GM21367 (cell line): ENCODE measurements at regions not wholly inside any gene's neighbourhood (a gene's known extent, or its start where the extent isn't known, plus 50 kb on each side); places are given as distances from the start of the nearest gene placed in this dataset.
"Not testable (repeated sequence)": the region's sequence is repeated elsewhere in the genome, so short reads cannot be mapped to it uniquely, and the experiment has no call there.

Experiments used
- ATAC-seq: cut with Tn5 transposase; IDR thresholded peaks from one replicate; pipeline ENCODE4 v1.9.1; 2021; ENCODE audit not compliant: unreplicated experiment

DNA sequence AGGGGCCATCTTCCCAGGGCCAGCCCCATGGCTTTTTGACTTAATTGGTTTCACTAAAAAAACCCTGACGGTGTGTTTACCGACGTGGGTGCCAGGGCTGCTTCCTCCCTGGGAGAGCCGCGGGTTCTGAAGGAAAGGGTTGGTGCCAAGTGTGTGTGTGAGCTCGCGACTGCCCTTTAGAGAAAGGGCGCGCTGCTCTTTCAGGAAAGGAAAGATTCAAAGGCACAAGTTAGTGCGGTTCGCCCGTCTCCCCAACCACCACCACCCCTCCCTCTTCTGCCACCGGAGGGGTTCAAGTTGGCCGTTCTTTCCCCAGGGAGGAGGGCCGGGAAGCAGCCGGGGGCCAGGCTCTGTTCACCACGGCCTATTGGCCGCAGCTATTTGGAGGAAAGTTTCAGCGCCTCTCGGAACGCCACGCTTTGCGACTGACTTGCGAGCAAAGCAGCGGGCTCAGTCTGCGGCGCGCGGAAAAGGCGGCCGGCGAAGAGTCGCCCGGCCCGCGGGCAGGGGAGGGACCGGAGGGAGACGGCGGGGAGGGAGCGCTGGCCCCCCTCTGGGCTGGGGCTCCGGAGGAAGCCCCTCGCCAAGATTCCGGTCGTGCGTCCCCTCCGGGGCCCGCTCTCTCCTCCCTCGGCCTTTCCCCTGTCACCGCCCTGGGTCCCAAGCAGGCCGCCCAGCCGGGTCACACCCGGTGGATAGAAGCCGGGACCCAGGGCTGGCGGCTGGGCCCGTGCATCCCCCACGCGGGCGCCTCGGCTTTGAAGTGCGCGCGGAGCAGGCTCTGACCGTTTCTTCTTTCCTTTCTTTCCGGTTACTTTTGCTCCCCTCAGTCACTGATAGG is 165.9 kb upstream of the PPP1R3A start:
- ATAC-seq, result no peak

DNA sequence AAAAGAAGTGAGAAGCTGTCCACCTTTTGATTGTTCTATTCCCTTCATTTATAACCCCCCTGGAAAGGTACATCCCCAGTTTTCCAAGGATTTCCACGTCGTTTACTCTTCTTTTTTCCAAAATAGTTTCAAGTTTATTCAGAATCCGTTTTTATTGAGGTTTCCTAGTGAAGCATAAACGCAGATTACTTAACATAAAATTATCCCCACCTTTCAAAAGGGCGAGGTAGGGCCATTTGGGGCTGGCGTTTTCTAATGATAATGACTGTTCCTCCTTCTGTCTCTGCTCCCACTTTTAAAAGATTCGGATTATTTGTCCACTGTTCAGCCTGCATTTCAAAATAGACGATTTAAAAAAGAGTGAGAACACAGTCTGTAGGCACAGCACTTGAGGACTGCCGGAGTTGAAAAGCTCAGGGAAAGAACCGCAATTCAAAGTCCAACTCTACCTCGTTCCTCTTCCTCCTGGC is 165.2 kb upstream of the PPP1R3A start:
- no peak for ATAC-seq

- no peak for ATAC-seq
These were observed 164.6 kb upstream of the PPP1R3A start for GRCh38 chr7:114083166-114084001.

- ATAC-seq, result no peak
These were observed 163.9 kb upstream of the PPP1R3A start for GRCh38 chr7:114082642-114083165.

DNA sequence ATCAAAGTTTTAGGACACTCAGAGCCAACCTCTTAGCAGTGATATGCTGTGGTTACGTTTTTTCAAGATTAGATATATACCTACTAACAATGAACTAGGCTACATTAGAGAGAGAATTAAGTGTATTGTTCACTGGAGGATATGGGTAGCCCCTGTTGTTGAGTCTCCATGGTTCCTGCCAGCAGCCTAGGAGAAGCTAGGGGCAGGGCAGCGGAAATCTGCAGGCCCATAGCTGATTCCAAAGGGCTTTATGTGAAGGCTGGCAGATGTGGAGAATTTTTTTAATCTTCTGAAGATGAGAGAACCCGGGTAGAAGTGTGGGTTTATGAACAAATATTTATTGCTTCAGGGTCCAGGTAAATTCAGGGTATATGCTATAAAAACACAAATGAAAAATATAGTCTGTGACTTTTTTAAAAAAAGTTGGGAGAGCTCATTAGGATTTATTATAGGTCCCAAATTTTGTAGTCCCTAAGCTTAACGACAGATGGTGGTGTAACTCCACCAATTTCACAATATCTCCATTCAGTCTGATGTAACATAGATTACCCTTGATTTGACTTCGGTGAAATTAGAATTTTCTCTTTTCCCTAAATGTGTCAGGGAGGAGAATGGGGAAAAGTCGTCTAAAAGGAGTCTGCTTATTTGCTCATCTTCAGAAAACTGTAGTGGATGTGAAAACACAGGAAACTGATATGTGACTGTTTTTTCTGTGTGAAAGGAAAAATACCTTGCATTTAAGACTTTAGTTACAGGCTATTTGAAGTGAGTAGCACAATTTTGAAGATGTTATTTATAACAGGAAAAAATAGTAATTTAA is 163.0 kb upstream of the PPP1R3A start:
- no peak for ATAC-seq

DNA sequence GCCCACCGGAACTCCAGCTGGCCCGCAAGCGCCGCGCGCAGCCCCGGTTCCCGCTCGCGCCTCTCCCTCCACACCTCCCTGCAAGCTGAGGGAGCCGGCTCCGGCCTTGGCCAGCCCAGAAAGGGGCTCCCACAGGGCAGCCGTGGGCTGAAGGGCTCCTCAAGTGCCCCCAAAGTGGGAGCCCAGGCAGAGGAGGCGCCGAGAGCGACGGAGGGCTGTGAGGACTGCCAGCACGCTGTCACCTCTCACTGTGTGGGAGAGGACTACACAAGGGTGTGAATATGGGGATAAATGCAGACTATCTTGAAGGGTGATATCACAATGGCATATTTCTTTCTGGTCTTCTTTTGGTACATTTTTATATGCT is 158.3 kb upstream of the PPP1R3A start:
- ATAC-seq, result not testable (repeated sequence)

DNA sequence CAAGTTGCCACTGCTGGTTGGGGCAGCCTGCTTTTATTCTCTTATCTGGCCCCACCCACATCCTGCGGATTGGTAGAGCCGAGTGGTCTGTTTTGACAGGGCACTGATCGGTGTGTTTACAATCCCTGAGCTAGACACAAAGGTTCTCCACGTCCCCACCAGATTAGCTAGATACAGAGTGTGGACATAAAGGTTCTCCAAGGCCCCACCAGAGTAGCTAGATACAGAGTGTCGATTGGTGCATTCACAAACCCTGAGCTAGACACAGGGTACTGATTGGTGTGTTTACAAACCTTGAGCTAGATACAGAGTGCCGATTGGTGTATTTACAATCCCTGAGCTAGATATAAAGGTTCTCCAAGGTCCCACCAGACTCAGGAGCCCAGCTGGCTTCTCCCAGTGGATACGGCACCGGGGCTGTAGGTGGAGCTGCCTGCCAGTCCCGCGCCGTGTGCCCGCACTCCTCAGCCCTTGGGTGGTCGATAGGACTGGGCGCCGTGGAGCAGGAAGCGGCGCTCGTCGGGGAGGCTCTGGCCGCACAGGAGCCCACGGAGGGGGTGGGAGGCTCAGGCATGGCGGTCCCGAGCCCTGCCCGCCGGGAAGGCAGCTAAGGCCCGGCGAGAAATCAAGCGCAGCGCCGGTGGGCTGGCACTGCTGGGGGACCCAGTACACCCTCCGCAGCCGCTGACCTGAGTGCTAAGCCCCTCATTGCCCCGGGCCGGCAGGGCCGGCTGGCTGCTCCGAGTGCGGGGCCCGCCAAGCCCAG is 157.8 kb upstream of the PPP1R3A start:
- ATAC-seq, result not testable (repeated sequence)

GRCh38 chr7:114073701-114074100 is 154.9 kb upstream of the PPP1R3A start:
- ATAC-seq, result no peak

DNA sequence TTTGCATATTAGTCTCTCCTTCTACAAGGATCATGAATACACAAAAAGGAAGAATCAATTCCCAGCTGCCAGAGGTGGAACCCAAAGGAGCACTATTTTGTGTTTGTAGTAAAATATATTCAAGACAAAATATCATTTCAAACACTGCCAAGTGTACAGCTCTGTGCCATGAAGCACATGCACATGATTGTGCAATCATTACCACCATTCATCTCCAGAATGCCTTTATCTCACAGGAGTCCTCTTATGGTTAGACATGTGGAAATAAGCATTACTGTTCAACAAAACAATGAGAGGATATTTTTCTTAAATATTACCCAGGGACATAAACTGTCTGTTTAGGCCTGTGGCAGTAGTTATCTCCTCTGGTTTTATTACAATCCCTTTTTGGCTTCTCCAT is 151.4 kb upstream of the PPP1R3A start:
- ATAC-seq, result no peak

- no peak for ATAC-seq
These were observed 144.0 kb upstream of the PPP1R3A start for GRCh38 chr7:114062810-114063209.

DNA sequence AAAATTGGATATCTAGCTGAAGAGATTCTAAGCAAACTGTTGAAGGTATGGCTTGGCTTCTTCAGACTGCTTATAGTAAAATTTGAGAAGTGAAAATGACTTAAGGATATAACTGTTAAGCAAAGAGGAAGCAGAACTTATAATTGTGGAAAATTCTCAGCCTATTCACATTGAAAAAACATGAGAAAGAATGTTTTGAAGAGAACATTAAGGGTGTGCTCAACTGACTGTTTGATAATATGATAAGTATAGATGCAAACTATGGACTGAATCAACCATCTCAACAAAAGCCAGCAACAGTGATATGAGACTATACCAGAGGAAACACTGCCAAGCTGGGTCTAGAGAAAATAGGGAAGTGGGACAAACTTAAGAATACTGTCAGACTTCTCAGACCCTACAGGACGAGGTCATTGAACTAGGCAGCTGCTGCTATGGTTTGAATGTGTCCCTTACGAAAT is 133.1 kb upstream of the PPP1R3A start:
- peak; percentile 98 for ATAC-seq

GRCh38 chr7:114050571-114050970 is 131.8 kb upstream of the PPP1R3A start:
- no peak for ATAC-seq

DNA sequence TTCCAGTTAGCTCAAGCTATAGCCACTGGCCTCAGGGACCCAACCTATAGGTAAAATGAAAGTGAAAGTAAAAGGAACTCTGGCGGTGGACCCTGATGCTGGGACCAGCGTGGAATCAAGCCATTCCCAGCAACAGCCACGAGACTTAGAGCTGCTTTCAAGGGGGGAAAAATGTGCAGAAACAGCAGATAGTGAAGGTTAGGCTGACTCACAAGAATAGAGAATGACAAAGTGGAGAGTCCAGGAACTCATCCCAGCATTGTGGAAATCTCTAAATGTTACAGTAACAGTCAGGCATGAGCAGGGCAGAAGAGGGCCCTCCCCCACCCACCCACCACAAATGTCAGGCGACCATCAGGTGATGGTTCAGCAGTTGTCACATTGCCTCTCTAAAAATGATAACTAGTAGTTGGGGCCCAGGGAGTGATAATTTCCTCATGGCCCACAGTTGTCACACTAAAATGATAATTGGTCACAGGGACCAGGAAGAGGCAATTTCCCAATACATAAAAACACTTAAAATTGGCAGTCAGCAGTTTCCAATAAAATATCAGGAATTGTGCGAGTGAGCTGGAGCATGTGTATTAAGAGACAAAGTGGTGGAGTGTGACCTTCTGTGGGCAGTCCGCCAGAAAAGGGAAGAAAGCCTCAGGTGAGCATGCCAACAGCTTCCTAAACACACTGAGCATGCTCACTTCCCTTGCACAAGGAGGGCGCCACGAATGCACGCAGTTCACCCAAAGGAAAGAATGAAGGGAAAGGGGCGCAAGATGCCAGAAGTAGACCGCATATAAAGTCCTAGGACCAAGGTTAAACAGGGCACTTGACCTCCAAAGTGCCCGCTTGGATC is 129.8 kb upstream of the PPP1R3A start:
- ATAC-seq, result no peak

DNA sequence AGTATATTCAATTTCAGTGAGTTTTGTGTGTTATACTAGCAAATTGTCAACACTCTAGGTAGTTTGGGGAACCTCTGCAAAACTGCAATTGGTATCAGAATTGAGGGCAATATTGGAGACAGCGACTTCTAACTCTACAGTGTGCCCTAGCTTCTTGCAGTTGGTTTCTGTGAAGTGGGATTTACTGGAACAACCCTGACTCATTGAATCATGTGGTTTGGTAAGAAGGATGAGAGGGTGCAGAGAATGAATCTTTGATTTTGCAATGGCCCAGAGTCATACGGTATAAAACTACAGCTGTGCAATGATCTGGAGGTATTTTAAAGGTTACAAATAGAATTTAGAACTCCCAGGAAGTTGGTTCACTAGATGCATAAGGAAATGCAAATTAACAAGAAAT is 129.1 kb upstream of the PPP1R3A start:
- ATAC-seq, result no peak

GRCh38 chr7:114033475-114033874 is 114.7 kb upstream of the PPP1R3A start:
- ATAC-seq, result no peak

GRCh38 chr7:114026486-114027089 is 107.8 kb upstream of the PPP1R3A start:
- ATAC-seq, result peak; percentile 81

- no peak for ATAC-seq
These were observed 102.3 kb upstream of the PPP1R3A start for GRCh38 chr7:114021135-114021534.

- no peak for ATAC-seq
These were observed 89.9 kb upstream of the PPP1R3A start for GRCh38 chr7:114008696-114009095.

- no peak for ATAC-seq
These were observed 88.6 kb upstream of the PPP1R3A start for GRCh38 chr7:114007386-114007785.
